DOHH2 (cell line): ENCODE measurements at regions not wholly inside any gene's neighbourhood (a gene's known extent, or its start where the extent isn't known, plus 50 kb on each side); places are given as distances from the start of the nearest gene placed in this dataset.

Experiments used
- H3F3A ChIP-seq: fragments of 200-600 bp; sonication (generic), shearing (Covaris generic); 2 replicates; pipeline ENCODE4 v1.6.0; 2016; ENCODE audit warnings: antibody characterized with exemption, mild to moderate bottlenecking; ENCODE audit not compliant: control insufficient read depth, insufficient read depth
- H3K27ac ChIP-seq: fragments of 200-600 bp; sonication (generic); 2 replicates; pipeline ENCODE4 v1.5.1; 2014; ENCODE audit warnings: low read depth, mild to moderate bottlenecking, low read length, moderate library complexity
- H3K27me3 ChIP-seq: fragments of 200-600 bp; sonication (generic); 2 replicates; pipeline ENCODE4 v1.6.1; 2014; ENCODE audit warnings: mild to moderate bottlenecking, low read length, mixed read lengths; ENCODE audit not compliant: control insufficient read depth
- H3K36me3 ChIP-seq: fragments of 200-600 bp; sonication (generic); 2 replicates; pipeline ENCODE4 v1.6.1; 2014; ENCODE audit warnings: mild to moderate bottlenecking, low read length, moderate library complexity, mixed read lengths; ENCODE audit not compliant: control insufficient read depth
- H3K4me1 ChIP-seq: fragments of 200-600 bp; sonication (generic); 2 replicates; pipeline ENCODE4 v1.6.1; 2014; ENCODE audit warnings: mild to moderate bottlenecking, low read length, mixed read lengths; ENCODE audit not compliant: control insufficient read depth
- H3K4me2 ChIP-seq: fragments of 200-600 bp; sonication (generic); 2 replicates; pipeline ENCODE4 v1.6.0; 2014; ENCODE audit warnings: mild to moderate bottlenecking, low read length, moderate library complexity
- H3K4me3 ChIP-seq: fragments of 200-600 bp; sonication (generic); 2 replicates; pipeline ENCODE4 v1.5.1; 2014; ENCODE audit warnings: mild to moderate bottlenecking, low read length, mixed read lengths
- H3K79me2 ChIP-seq: fragments of 200-600 bp; sonication (generic); 2 replicates; pipeline ENCODE4 v1.6.1; 2014; ENCODE audit warnings: mild to moderate bottlenecking, low read length, mixed read lengths; ENCODE audit not compliant: control insufficient read depth
- H3K9me2 ChIP-seq: fragments of 200-600 bp; sonication (generic); replicated peaks from 2 replicates; pipeline ENCODE4 v1.6.1; 2014; ENCODE audit warnings: mild to moderate bottlenecking, low read length, mixed read lengths; ENCODE audit not compliant: control insufficient read depth
- H3K9me3 ChIP-seq: fragments of 200-600 bp; sonication (generic); 2 replicates; pipeline ENCODE4 v1.6.1; 2014; ENCODE audit warnings: antibody characterized with exemption, low read length, mixed read lengths; ENCODE audit not compliant: control insufficient read depth, insufficient read depth
- H4K20me1 ChIP-seq: fragments of 200-600 bp; sonication (generic); 2 replicates; pipeline ENCODE4 v1.6.0; 2014; ENCODE audit warnings: low read depth, mild to moderate bottlenecking, antibody characterized with exemption, low read length, moderate library complexity; ENCODE audit not compliant: control insufficient read depth, insufficient read depth
- CTCF ChIP-seq: fragments of 200-600 bp; sonication (generic); IDR thresholded peaks from one replicate; pipeline ENCODE4 v1.5.1; 2014; ENCODE audit warnings: antibody characterized with exemption, mild to moderate bottlenecking, low read depth, low read length; ENCODE audit not compliant: poor library complexity, severe bottlenecking
- EZH2phosphoT487 ChIP-seq: fragments of 200-600 bp; sonication (generic); IDR thresholded peaks from 2 replicates; pipeline ENCODE4 v1.6.1; 2017; ENCODE audit warnings: borderline replicate concordance, mild to moderate bottlenecking, antibody characterized with exemption, low read length, moderate library complexity, mixed read lengths

DNA sequence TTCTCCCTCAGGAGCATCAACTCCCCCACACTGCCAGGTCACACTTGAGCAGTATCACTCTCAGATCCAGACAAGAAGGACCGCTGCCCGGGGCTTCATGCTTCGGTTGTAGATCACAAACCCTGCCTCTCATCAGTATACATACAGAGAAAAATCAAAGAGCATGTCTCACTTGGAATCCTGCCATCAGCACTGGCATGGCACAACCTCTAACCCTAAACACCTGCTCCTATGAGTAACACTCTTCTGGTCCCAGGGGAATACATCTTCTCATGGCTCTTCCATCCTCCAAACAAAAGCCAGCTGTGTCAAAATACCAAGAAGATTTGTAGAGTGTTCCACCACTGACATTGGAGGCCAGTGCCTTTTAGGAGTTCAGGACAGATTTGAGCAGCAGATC is 84.8 kb upstream of the MIER3 start:
- Histone ChIP-seq H3K27ac (no peak overlapping the region), H3F3A (no peaks in the 10 kb centered on the region), H3K27me3 (no peaks in the 10 kb centered on the region), H3K4me1 (peaks cover 2% of the 10 kb centered on the region; the same call in 1 of the 2 replicates), H4K20me1 (no peaks in the 10 kb centered on the region), H3K4me3 (no peak overlapping the region), H3K79me2 (no peaks in the 10 kb centered on the region), H3K36me3 (no peaks in the 10 kb centered on the region), H3K9me3 (no peaks in the 10 kb centered on the region), H3K4me2 (no peak overlapping the region), H3K9me2 (no peaks in the 10 kb centered on the region)
- no peak for TF ChIP-seq EZH2phosphoT487
- TF ChIP-seq CTCF = no peak

DNA sequence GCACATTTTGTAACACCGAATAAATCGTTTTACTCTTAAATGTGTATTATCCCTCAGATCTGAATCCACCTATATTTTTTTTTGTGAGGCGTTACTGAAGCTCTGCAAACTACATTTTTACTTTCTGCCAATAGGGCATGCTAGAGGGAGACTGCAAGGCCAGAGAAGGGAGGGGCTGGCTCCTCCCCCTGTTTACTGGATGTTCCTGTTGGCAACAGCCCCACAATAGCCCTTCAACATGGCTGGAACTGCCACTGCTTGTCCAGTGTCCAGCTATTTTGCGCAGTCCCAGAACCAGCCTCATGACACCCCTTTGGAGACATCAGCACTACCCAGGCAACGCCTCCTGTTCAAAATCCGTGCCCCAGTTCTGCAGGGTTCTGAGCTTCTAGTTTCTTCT is 85.4 kb upstream of the MIER3 start:
- H4K20me1 ChIP-seq = no peaks in the 10 kb centered on the region
- TF ChIP-seq EZH2phosphoT487 (no peak), CTCF (no peak)
- H3K4me2 ChIP-seq = no peak overlapping the region
- no peaks in the 10 kb centered on the region for H3K79me2 ChIP-seq
- H3K27me3 ChIP-seq = no peaks in the 10 kb centered on the region
- no peaks in the 10 kb centered on the region for H3F3A ChIP-seq
- no peak overlapping the region for H3K27ac ChIP-seq
- H3K4me1 ChIP-seq = no peaks in the 10 kb centered on the region
- no peak overlapping the region for H3K4me3 ChIP-seq
- no peaks in the 10 kb centered on the region for H3K36me3 ChIP-seq
- H3K9me2 ChIP-seq = no peaks in the 10 kb centered on the region
- no peaks in the 10 kb centered on the region for H3K9me3 ChIP-seq

- no peaks in the 10 kb centered on the region for H3K9me2 ChIP-seq
- no peaks in the 10 kb centered on the region for H3F3A ChIP-seq
- H4K20me1 ChIP-seq = no peaks in the 10 kb centered on the region
- no peaks in the 10 kb centered on the region for H3K9me3 ChIP-seq
- TF ChIP-seq CTCF (no peak), EZH2phosphoT487 (no peak)
- no peaks in the 10 kb centered on the region for H3K79me2 ChIP-seq
- no peaks in the 10 kb centered on the region for H3K4me1 ChIP-seq
- H3K4me2 ChIP-seq = no peak overlapping the region
- no peak overlapping the region for H3K4me3 ChIP-seq
- H3K36me3 ChIP-seq = no peaks in the 10 kb centered on the region
- no peak overlapping the region for H3K27ac ChIP-seq
- H3K27me3 ChIP-seq = no peaks in the 10 kb centered on the region; the same call in 1 of the 2 replicates
Observed at GRCh38 chr5:57041570-57041969, 89.6 kb upstream of the MIER3 start.

DNA sequence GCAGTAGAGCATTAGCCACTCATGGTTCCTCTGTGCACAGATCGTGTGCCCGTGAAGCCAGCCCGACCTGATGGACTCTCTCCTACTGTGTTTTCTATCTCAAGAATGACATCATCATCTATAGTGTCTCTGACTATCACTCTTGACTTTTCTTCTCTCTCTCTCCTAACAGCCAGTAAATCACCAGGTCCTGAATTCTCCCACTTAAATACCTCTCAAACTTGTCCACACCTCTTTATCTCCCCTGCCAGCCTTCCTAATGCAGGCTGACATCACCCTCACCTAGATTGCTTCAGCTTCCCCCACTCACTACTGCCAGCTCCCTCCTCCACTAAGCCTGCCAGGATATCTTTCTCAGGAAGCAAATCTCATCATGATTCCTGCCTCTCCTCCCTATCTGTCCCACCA is 90.6 kb upstream of the MIER3 start:
- Histone ChIP-seq H3K4me3 (no peak overlapping the region), H3K36me3 (no peaks in the 10 kb centered on the region), H3K4me1 (no peaks in the 10 kb centered on the region), H3K79me2 (no peaks in the 10 kb centered on the region), H3K9me2 (no peaks in the 10 kb centered on the region), H3K27ac (no peak overlapping the region), H4K20me1 (no peaks in the 10 kb centered on the region), H3K4me2 (no peak overlapping the region), H3K9me3 (no peaks in the 10 kb centered on the region), H3K27me3 (no peaks in the 10 kb centered on the region; the same call in 1 of the 2 replicates), H3F3A (no peaks in the 10 kb centered on the region)
- TF ChIP-seq CTCF (no peak), EZH2phosphoT487 (no peak)
